RPMI7951 (cell line): ENCODE measurements at regions not wholly inside any gene's neighbourhood (a gene's known extent, or its start where the extent isn't known, plus 50 kb on each side); places are given as distances from the start of the nearest gene placed in this dataset.
"Not testable (repeated sequence)": the region's sequence is repeated elsewhere in the genome, so short reads cannot be mapped to it uniquely, and the experiment has no call there.

Experiments
- DNase-seq: peaks from one replicate; pipeline ENCODE4 v3.0.0-alpha.2; 2012; ENCODE audit warnings: low read depth

DNA sequence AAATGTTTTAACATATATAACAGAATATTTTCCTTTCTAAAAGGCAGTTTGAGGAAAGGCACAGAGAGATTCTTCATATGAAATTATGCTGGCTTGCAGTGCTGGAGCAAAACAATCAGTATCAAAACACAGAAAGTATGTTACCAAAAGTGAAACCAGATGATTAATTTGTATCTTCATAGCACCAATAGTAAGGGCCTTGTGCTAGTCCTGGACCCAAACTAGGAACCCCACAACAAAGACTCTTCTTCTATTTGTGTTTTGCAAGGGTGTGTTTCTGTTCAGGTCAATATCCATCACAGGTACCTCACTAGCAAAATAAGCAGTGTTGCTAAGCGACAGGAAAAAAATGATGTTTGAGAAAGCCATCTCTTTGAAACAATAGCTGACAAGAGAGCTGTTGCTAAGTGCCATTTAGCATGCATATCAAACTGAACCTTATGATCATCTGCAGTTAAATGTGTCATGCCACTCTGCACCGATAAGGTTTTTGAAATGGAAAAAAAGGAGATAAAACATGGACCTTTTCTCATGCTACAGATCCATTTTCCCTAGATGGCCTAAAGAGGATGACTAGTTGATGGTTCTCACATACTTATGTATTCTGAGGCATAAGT lies 196.2 kb upstream of the ALG10 start:
- DNase-seq: peak; percentile 10

DNA sequence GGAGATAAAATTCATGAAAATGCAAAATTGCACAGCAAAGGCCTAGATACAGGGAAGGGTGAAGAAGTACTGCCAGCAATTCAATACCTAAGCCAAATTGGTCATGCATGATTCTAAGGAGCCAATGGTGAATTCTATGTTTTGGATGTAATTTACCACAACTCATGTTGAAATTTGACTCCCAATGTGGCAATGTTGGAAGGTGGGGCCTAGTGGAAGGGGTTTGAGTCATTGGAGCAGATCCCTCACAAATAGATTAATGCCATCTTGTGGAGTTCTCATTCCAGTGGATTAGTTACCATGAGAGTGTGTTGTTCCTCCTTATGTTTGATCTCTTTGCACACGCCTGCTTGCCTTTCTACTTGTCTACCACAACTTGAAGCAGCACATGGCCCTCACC lies 194.0 kb upstream of the ALG10 start:
- DNase-seq: peak; percentile 88

DNA sequence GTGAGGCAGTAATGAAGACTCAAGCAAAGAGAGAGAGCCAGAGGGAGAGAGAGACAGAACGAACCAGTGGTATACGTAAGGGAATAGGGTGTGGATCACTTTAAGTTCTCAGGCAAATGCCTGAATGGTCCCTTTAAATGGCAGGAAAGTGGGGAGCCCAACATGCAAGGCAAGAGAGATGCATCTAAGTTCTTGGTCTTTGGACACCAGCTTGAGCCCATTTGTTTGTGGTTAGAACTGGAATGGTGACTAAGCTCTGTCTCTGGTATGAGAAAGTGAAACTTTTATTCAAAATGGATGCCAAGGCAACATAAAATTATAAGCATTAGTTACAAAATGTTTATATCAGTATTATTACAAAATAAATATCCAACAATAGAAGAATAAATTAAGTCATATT lies 192.2 kb upstream of the ALG10 start:
- peak; percentile 86 for DNase-seq

DNA sequence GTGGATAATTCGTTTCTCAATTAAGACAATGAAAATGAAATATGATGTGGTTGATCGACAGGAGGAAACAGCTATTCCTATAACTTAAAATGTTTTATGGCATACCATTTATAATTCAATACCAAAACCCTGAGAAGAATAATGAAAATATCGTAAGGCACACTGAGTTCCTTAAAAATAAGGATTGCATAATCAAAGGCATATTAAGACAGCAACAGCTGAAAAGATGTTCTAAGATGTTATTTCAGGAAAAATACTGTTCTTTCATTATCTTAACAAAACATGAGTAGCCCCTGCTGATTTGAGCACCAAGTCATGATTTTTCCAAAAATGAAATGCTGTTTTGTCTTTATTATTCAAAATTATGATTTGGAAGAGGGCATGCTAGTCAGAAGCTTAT lies 189.4 kb upstream of the ALG10 start:
- DNase-seq: no peak

GRCh38 chr12:33834672-33835071 lies 187.6 kb upstream of the ALG10 start:
- no peak for DNase-seq

DNA sequence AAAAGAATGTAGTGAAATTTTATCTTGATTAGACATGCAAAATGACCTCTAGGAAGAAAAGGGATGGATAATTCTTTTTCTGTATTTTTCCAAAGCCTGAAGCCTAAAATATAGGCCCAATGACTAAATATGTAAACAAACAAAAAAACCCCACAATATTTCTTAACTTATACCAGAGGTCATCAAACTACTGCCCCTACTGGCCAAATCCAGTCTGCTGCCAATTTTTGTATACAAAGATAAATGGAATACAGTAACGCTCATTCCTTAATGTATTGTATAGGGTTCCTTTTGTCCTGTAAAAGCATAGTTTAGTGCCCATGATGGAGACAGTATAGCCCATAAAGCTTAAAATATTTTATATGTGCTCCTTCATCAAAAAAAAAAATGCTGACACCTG lies 145.7 kb upstream of the ALG10 start:
- DNase-seq: no peak

DNA sequence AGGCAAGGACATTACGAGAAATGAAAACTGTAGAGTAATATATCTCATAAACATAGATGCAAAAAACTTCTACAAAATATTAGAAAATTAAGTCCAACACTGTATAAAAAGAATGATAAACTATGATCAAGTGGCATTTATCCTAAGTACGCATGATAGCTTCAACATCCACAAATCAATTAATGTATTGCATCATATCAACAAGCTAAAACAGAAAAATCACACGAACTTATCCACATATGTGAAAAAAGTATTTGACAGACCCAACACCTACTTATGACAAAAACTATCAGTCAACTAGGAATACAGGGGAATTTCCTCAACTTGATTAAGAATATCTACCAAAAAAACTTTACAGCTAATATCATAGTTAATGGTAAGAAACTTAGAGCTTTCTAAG lies 129.9 kb upstream of the ALG10 start:
- no peak for DNase-seq

GRCh38 chr12:33920460-33920859 lies 101.8 kb upstream of the ALG10 start:
- not testable (repeated sequence) for DNase-seq

GRCh38 chr12:33926095-33926494 lies 96.2 kb upstream of the ALG10 start:
- DNase-seq: no peak

GRCh38 chr12:33937669-33938068 lies 84.6 kb upstream of the ALG10 start:
- DNase-seq: not testable (repeated sequence)

GRCh38 chr12:33942172-33942571 lies 80.1 kb upstream of the ALG10 start:
- DNase-seq: no peak

- no peak for DNase-seq
Measured at GRCh38 chr12:33944703-33945437, 77.4 kb upstream of the ALG10 start.

- DNase-seq: no peak
Measured at GRCh38 chr12:33945438-33945784, 76.9 kb upstream of the ALG10 start.

- not testable (repeated sequence) for DNase-seq
Measured at GRCh38 chr12:33966219-33966618, 56.1 kb upstream of the ALG10 start.

DNA sequence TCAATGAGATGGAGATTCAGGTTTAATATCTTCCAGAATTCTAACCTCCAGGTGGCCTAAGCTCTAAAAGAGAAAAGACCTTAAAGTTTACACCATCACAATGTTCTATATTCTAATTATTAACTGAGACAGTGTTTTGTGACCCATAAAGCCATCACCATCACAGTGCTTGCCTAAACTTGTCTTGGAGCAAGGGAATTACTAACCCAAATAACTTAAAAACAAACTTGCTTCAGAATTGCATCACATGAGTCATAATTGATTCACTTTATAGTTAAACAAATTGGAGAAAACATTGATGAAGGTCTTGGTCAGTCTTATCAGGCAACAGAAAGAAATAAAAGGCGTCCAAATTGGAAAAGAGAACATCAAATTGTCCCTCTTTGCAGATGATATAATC lies 54.5 kb upstream of the ALG10 start:
- DNase-seq: no peak
